H9 (cell line): ENCODE measurements at regions not wholly inside any gene's neighbourhood (a gene's known extent, or its start where the extent isn't known, plus 50 kb on each side); places are given as distances from the start of the nearest gene placed in this dataset.

Experiments used
- DNase-seq: peaks from one replicate; pipeline ENCODE4 v3.0.0-alpha.2; 2017
- H2AFZ ChIP-seq: one replicate; pipeline ENCODE4 v1.6.1; 2013; ENCODE audit warnings: mild to moderate bottlenecking, low read length, control low read depth, moderate library complexity
- H2AK5ac ChIP-seq: 2 replicates; pipeline ENCODE4 v1.6.1; 2013; ENCODE audit warnings: low read length, control low read depth, mixed read lengths; ENCODE audit not compliant: insufficient read length
- H2BK120ac ChIP-seq: one replicate; pipeline ENCODE4 v1.6.1; 2013; ENCODE audit warnings: low read depth, mild to moderate bottlenecking, low read length, control low read depth, inconsistent platforms; ENCODE audit not compliant: poor library complexity, severe bottlenecking
- H2BK12ac ChIP-seq: 2 replicates; pipeline ENCODE4 v1.6.1; 2013; ENCODE audit warnings: low read length, control low read depth, mixed read lengths, low read depth; ENCODE audit not compliant: insufficient read length
- H2BK15ac ChIP-seq: 2 replicates; pipeline ENCODE4 v1.6.1; 2013; ENCODE audit warnings: low read depth, low read length, control low read depth
- H2BK20ac ChIP-seq: one replicate; pipeline ENCODE4 v1.6.1; 2013; ENCODE audit warnings: low read depth, mild to moderate bottlenecking, low read length, control low read depth, inconsistent platforms; ENCODE audit not compliant: poor library complexity, severe bottlenecking
- H2BK5ac ChIP-seq: 2 replicates; pipeline ENCODE4 v1.6.1; 2013; ENCODE audit warnings: low read length, control low read depth, mixed read lengths; ENCODE audit not compliant: insufficient read length
- H3K14ac ChIP-seq: 2 replicates; pipeline ENCODE4 v1.6.1; 2013; ENCODE audit warnings: low read length, control low read depth; ENCODE audit not compliant: insufficient read depth
- H3K18ac ChIP-seq: 2 replicates; pipeline ENCODE4 v1.6.1; 2013; ENCODE audit warnings: low read depth, mild to moderate bottlenecking, mixed read lengths, low read length, control low read depth; ENCODE audit not compliant: insufficient read length
- H3K23ac ChIP-seq: 2 replicates; pipeline ENCODE4 v1.6.1; 2013; ENCODE audit warnings: low read length, control low read depth, mixed read lengths, low read depth; ENCODE audit not compliant: insufficient read length
- H3K23me2 ChIP-seq: 2 replicates; pipeline ENCODE4 v1.6.1; 2013; ENCODE audit warnings: low read depth, mild to moderate bottlenecking, mixed read lengths, low read length, control low read depth; ENCODE audit not compliant: insufficient read length, poor library complexity, severe bottlenecking
- H3K27ac ChIP-seq: 2 replicates; pipeline ENCODE4 v1.5.1; 2013; ENCODE audit warnings: low read length, control low read depth, mixed read lengths, low read depth; ENCODE audit not compliant: insufficient read length
- H3K27me3 ChIP-seq: 2 replicates; pipeline ENCODE4 v1.6.1; 2013; ENCODE audit warnings: low read length, control low read depth, inconsistent platforms; ENCODE audit not compliant: insufficient read depth
- H3K4ac ChIP-seq: 2 replicates; pipeline ENCODE4 v1.6.1; 2013; ENCODE audit warnings: low read depth, mild to moderate bottlenecking, control low read depth, inconsistent platforms, low read length, moderate library complexity
- H3K4me1 ChIP-seq: 2 replicates; pipeline ENCODE4 v1.6.1; 2013; ENCODE audit warnings: low read length, control low read depth, inconsistent platforms; ENCODE audit not compliant: insufficient read depth
- H3K4me2 ChIP-seq: 2 replicates; pipeline ENCODE4 v1.6.1; 2013; ENCODE audit warnings: low read length, control low read depth, mixed read lengths; ENCODE audit not compliant: insufficient read length, insufficient read depth
- H3K56ac ChIP-seq: 2 replicates; pipeline ENCODE4 v1.6.1; 2013; ENCODE audit warnings: low read depth, mild to moderate bottlenecking, mixed read lengths, low read length, control low read depth; ENCODE audit not compliant: insufficient read length
- H3K79me1 ChIP-seq: 2 replicates; pipeline ENCODE4 v1.6.1; 2013; ENCODE audit warnings: low read depth, mild to moderate bottlenecking, moderate library complexity, low read length, control low read depth, inconsistent platforms; ENCODE audit not compliant: insufficient read depth, poor library complexity, severe bottlenecking
- H3K79me2 ChIP-seq: 2 replicates; pipeline ENCODE4 v1.6.1; 2013; ENCODE audit warnings: low read length, control low read depth, inconsistent platforms; ENCODE audit not compliant: insufficient read depth
- H3K9ac ChIP-seq: 2 replicates; pipeline ENCODE4 v1.6.1; 2013; ENCODE audit warnings: low read length, control low read depth, mixed read lengths; ENCODE audit not compliant: insufficient read length; ENCODE audit errors: extremely low read depth
- H3K9me3 ChIP-seq: one replicate; pipeline ENCODE4 v1.6.1; 2013; ENCODE audit warnings: low read depth, low read length, inconsistent platforms; ENCODE audit not compliant: control insufficient read depth
- H3T11ph ChIP-seq: one replicate; pipeline ENCODE4 v1.6.1; 2013; ENCODE audit warnings: mild to moderate bottlenecking, low read length, control low read depth, inconsistent platforms
- H4K20me1 ChIP-seq: one replicate; pipeline ENCODE4 v1.6.1; 2013; ENCODE audit not compliant: control insufficient read depth, insufficient read length, insufficient read depth
- H4K5ac ChIP-seq: 2 replicates; pipeline ENCODE4 v1.6.1; 2013; ENCODE audit warnings: low read depth, mild to moderate bottlenecking, mixed read lengths, low read length, control low read depth; ENCODE audit not compliant: insufficient read length
- H4K8ac ChIP-seq: replicated peaks from 2 replicates; pipeline ENCODE4 v1.6.1; 2013; ENCODE audit warnings: low read length, control low read depth, mixed read lengths, low read depth; ENCODE audit not compliant: insufficient read length
- H4K91ac ChIP-seq: 2 replicates; pipeline ENCODE4 v1.6.1; 2013; ENCODE audit warnings: low read depth, mild to moderate bottlenecking, moderate library complexity, mixed read lengths, low read length, control low read depth; ENCODE audit not compliant: insufficient read length
- H3K27ac Mint-ChIP-seq, 3 experiments: 2 replicates in 2 of 3; 3 replicates in 1 of 3; pipeline ENCODE4 v1.8.0; 2020 to 2021; ENCODE audit warnings: mixed read lengths in 3 of 3, mild to moderate bottlenecking in 1 of 3, moderate library complexity in 1 of 3
- H3K27me3 Mint-ChIP-seq: 2 replicates; pipeline ENCODE4 v1.8.0; 2021; ENCODE audit warnings: low read depth, mild to moderate bottlenecking, moderate library complexity, mixed read lengths
- H3K36me3 Mint-ChIP-seq, 3 experiments: 2 replicates in 2 of 3; 3 replicates in 1 of 3; pipeline ENCODE4 v1.8.0; 2020 to 2021; ENCODE audit warnings: low read depth in 3 of 3, mixed read lengths in 3 of 3; ENCODE audit not compliant: insufficient read depth in 1 of 3
- H3K4me1 Mint-ChIP-seq, 2 experiments: 2 replicates each; pipeline ENCODE4 v1.8.0; 2020; ENCODE audit warnings: mixed read lengths in 2 of 2
- H3K4me3 Mint-ChIP-seq, 2 experiments: 2 replicates in 1 of 2; 3 replicates in 1 of 2; pipeline ENCODE4 v1.8.0; 2020 to 2021; ENCODE audit warnings: mild to moderate bottlenecking in 2 of 2, mixed read lengths in 2 of 2, moderate library complexity in 1 of 2
- H3K9me3 Mint-ChIP-seq, 2 experiments: 2 replicates in 1 of 2; 3 replicates in 1 of 2; pipeline ENCODE4 v1.8.0; 2020; ENCODE audit warnings: mild to moderate bottlenecking in 2 of 2, mixed read lengths in 2 of 2, moderate library complexity in 1 of 2
- whole genome bisulfite sequencing: extraction: QIAGEN DNeasy Blood & Tissue Kit; methylation state at CpG from one replicate; pipeline ENCODE4 v1.1.7; 2013; ENCODE audit warnings: missing lambda C conversion rate, low lambda C conversion rate, mixed read lengths; ENCODE audit not compliant: insufficient read length; ENCODE audit errors: extremely low coverage; 5-methylcytosine and 5-hydroxymethylcytosine counted together
- TF ChIP-seq, protein P1 (sequence below): fragments of 200-600 bp; sonication (generic); conservative IDR thresholded peaks from 3 replicates; pipeline ENCODE4 v1.8.0; 2021; ENCODE audit warnings: antibody characterized with exemption, mild to moderate bottlenecking

DNA sequence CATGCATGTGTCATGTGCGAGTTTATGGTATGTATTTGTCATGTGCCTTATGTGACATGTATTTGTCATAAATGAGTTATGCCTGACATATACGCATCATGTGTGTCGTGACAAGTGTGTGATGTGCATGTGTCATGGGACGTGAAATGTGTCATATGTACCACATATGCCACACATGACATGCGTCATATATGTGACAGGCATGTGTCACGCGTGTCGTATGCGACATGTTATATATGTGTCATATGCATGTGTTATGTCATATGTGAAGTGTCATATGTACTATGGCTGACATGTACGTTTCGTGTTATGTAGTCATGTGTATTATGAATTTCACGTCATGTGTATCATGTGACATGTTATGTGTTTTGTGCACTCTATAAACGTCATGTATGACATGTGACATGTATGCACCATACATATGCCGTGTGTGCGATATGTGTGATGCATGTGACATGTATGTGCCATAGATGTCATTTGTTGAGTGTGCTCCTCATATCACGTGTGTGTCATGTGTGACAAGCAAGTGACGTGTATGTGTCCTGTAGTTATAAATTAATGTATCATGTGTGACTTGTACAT is 2152.3 kb upstream of the PIK3C3 start:
- Histone ChIP-seq H2BK120ac (no peak overlapping the region), H3K79me1 (no peaks in the 10 kb centered on the region), H2BK5ac (no peak overlapping the region), H2AFZ (no peak overlapping the region), H3K27me3 (no peaks in the 10 kb centered on the region), H4K5ac (no peak overlapping the region), H2BK20ac (no peak overlapping the region), H3K4me1 (no peaks in the 10 kb centered on the region), H4K91ac (no peak overlapping the region), H2BK12ac (no peak overlapping the region), H3K9me3 (peaks cover 11% of the 10 kb centered on the region), H3K23me2 (no peaks in the 10 kb centered on the region), H3T11ph (no peak overlapping the region), H3K23ac (no peak overlapping the region), H3K4ac (no peak overlapping the region), H3K18ac (no peak overlapping the region), H2BK15ac (no peak overlapping the region), H3K79me2 (no peaks in the 10 kb centered on the region; the same call in 1 of the 2 replicates), H4K8ac (no peak overlapping the region), H3K56ac (no peak overlapping the region), H3K9ac (no peak overlapping the region), H3K27ac (no peak overlapping the region), H4K20me1 (no peaks in the 10 kb centered on the region), H2AK5ac (no peak overlapping the region), H3K14ac (no peak overlapping the region), H3K4me2 (no peak overlapping the region)
- peaks cover 2 to 7% of the 10 kb centered on the region in 2 experiments; a peak in 3 of 4 replicates for H3K4me1 Mint-ChIP-seq
- WGBS: no CpG with 5 or more reads among the region's 17 CpGs
- peak overlapping the region in 1 of 2 experiments; percentile 40; a peak in 1 of 5 replicates for H3K4me3 Mint-ChIP-seq
- DNase-seq: no peak
- no peak overlapping the region for H3K27ac Mint-ChIP-seq
- peaks cover 2 to 12% (median 6%) of the 10 kb centered on the region in 3 experiments; a peak in 5 of 7 replicates for H3K36me3 Mint-ChIP-seq
- H3K27me3 Mint-ChIP-seq: no peaks in the 10 kb centered on the region
- H3K9me3 Mint-ChIP-seq: peaks cover 10 to 19% of the 10 kb centered on the region in 2 experiments
- TF ChIP-seq, protein P1, sequence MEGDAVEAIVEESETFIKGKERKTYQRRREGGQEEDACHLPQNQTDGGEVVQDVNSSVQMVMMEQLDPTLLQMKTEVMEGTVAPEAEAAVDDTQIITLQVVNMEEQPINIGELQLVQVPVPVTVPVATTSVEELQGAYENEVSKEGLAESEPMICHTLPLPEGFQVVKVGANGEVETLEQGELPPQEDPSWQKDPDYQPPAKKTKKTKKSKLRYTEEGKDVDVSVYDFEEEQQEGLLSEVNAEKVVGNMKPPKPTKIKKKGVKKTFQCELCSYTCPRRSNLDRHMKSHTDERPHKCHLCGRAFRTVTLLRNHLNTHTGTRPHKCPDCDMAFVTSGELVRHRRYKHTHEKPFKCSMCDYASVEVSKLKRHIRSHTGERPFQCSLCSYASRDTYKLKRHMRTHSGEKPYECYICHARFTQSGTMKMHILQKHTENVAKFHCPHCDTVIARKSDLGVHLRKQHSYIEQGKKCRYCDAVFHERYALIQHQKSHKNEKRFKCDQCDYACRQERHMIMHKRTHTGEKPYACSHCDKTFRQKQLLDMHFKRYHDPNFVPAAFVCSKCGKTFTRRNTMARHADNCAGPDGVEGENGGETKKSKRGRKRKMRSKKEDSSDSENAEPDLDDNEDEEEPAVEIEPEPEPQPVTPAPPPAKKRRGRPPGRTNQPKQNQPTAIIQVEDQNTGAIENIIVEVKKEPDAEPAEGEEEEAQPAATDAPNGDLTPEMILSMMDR: no peak
